Heart left ventricle (tissue), 13 donors: ENCODE measurements at regions not wholly inside any gene's neighbourhood (a gene's known extent, or its start where the extent isn't known, plus 50 kb on each side); places are given as distances from the start of the nearest gene placed in this dataset.

Source experiments
- CTCF ChIP-seq, 12 donors: fragments of 200-600 bp; sonication (generic) in 4 of 12; IDR thresholded peaks; one replicate each; pipeline versions ENCODE4 v1.5.0 to v1.8.0; 2018 to 2022; ENCODE audit warnings: antibody characterized with exemption in 12 of 12, mild to moderate bottlenecking in 5 of 12
- POLR2A ChIP-seq, 2 donors: fragments of 450-650 bp; IDR thresholded peaks; one replicate each; pipeline ENCODE4 v1.6.1; 2017; ENCODE audit warnings: antibody characterized with exemption in 2 of 2, mild to moderate bottlenecking in 2 of 2, moderate library complexity in 2 of 2
- donor health status: ischemic (EF 13 %, LVEDD 7.1; RV severe dilation, severe dysfunction).
- donor health status: DM: no; HTN: yes; CAD: no.
- donor health status: DM: no; HTN: no; CAD: no.
- donor health status: ischemic (EF 25% LVEDD 6.9; RV normal size, moderate dysfunction).
- donor health status: ischemic (EF 25% LVEDD 5.7; RV mildly dilated, moderate dysfunction).
- donor health status: ischemic (EF 35%, LVEDD 5.7; RV mildly dilated, moderate dysfunction).
- donor health status: nonischemic (EF 11% LVEDD 7.7; RV severe dilation, severe dysfunction).
- donor health status: DM: yes; HTN: yes; CAD: no.
- donor health status: PGD.
- donor health status: ischemic (EF 29% LVEDD 5.4; RV normal size, mild dysfunction).
- donor health status: nonischemic (EF 23%, LVEDD 6.1; RV moderate dilation, normal function).

- TF ChIP-seq CTCF (IDR thresholded peaks at IDR 0.05) (no peak), POLR2A (IDR thresholded peaks at IDR 0.05) (no peak)
These were observed 1324.3 kb downstream of the ARAP2 start for GRCh38 chr4:34920032-34920431.
